GM23338 (cell line): ENCODE measurements at regions not wholly inside any gene's neighbourhood (a gene's known extent, or its start where the extent isn't known, plus 50 kb on each side); places are given as distances from the start of the nearest gene placed in this dataset.

Source experiments
- ATAC-seq: fragments of 200-7000 bp; cut with Tn5 transposase; 3 replicates; pipeline ENCODE4 v1.9.1; 2020
- DNase-seq: peaks from one replicate; pipeline ENCODE4 v3.0.0-alpha.2; 2015; ENCODE audit warnings: low spot score
- H2AFZ ChIP-seq: fragments of 200-600 bp; sonication (generic); 2 replicates; pipeline ENCODE4 v1.8.0; 2016; ENCODE audit warnings: antibody characterized with exemption, mild to moderate bottlenecking, moderate library complexity
- H3F3A ChIP-seq: fragments of 200-600 bp; sonication (generic); replicated peaks from 2 replicates; pipeline ENCODE4 v1.8.0; 2017; ENCODE audit warnings: antibody characterized with exemption, mixed run types, low read depth
- H3K27ac ChIP-seq: fragments of 200-600 bp; sonication (generic); 2 replicates; pipeline ENCODE4 v1.6.1; 2016; ENCODE audit warnings: low read depth
- H3K27me3 ChIP-seq: fragments of 200-600 bp; sonication (generic); 2 replicates; pipeline ENCODE4 v1.8.0; 2016; ENCODE audit warnings: mild to moderate bottlenecking, mixed run types, moderate library complexity; ENCODE audit not compliant: insufficient read depth
- H3K36me3 ChIP-seq: fragments of 200-600 bp; sonication (generic); 2 replicates; pipeline ENCODE4 v1.8.0; 2016; ENCODE audit warnings: mild to moderate bottlenecking; ENCODE audit not compliant: insufficient read depth
- H3K4me1 ChIP-seq: fragments of 200-600 bp; sonication (generic); 2 replicates; pipeline ENCODE4 v1.8.0; 2016; ENCODE audit warnings: mild to moderate bottlenecking, moderate library complexity; ENCODE audit not compliant: insufficient read depth
- H3K4me2 ChIP-seq: fragments of 200-600 bp; sonication (generic); 2 replicates; pipeline ENCODE4 v1.7.1; 2017; ENCODE audit warnings: mixed run types
- H3K4me3 ChIP-seq: fragments of 200-600 bp; sonication (generic); 2 replicates; pipeline ENCODE4 v1.6.1; 2016; ENCODE audit warnings: mixed run types
- H3K79me2 ChIP-seq: fragments of 200-600 bp; sonication (generic); replicated peaks from 2 replicates; pipeline ENCODE4 v1.8.0; 2017; ENCODE audit warnings: mild to moderate bottlenecking; ENCODE audit not compliant: insufficient read depth
- H3K9me2 ChIP-seq: fragments of 200-600 bp; sonication (generic); 2 replicates; pipeline ENCODE4 v1.8.0; 2017; ENCODE audit not compliant: insufficient read depth
- H4K20me1 ChIP-seq: fragments of 200-600 bp; sonication (generic); replicated peaks from 2 replicates; pipeline ENCODE4 v1.8.0; 2017; ENCODE audit warnings: mild to moderate bottlenecking; ENCODE audit not compliant: insufficient read depth
- H3K27ac Mint-ChIP-seq: 2 replicates; pipeline ENCODE4 v1.8.0; 2020; ENCODE audit warnings: inconsistent platforms, mild to moderate bottlenecking, moderate library complexity, mixed read lengths
- H3K27me3 Mint-ChIP-seq: 3 replicates; pipeline ENCODE4 v1.8.0; 2022; ENCODE audit warnings: low read depth, mild to moderate bottlenecking, moderate library complexity, mixed read lengths, inconsistent platforms; ENCODE audit not compliant: insufficient read depth, poor library complexity
- H3K36me3 Mint-ChIP-seq: 3 replicates; pipeline ENCODE4 v1.8.0; 2021; ENCODE audit warnings: low read depth, mild to moderate bottlenecking, inconsistent platforms, moderate library complexity, mixed read lengths
- H3K4me1 Mint-ChIP-seq: 3 replicates; pipeline ENCODE4 v1.8.0; 2020; ENCODE audit warnings: mild to moderate bottlenecking, inconsistent platforms, mixed read lengths
- H3K4me3 Mint-ChIP-seq: 3 replicates; pipeline ENCODE4 v1.8.0; 2021; ENCODE audit warnings: moderate library complexity, mild to moderate bottlenecking, inconsistent platforms, mixed read lengths
- H3K9me3 Mint-ChIP-seq: 3 replicates; pipeline ENCODE4 v1.8.0; 2020; ENCODE audit warnings: moderate library complexity, mild to moderate bottlenecking, inconsistent platforms, mixed read lengths
- CTCF ChIP-seq, 2 experiments: fragments of 200-600 bp in 1 of 2; sonication (generic) in 1 of 2; conservative IDR thresholded peaks; 2 replicates each; pipeline versions ENCODE4 v1.5.1 to v1.6.1; 2016 to 2017; ENCODE audit warnings: antibody characterized with exemption in 2 of 2, low read depth in 2 of 2, mild to moderate bottlenecking in 2 of 2, moderate library complexity in 1 of 2
- ETS1 ChIP-seq: IDR thresholded peaks from 2 replicates; pipeline ENCODE4 v1.6.1; 2016; ENCODE audit warnings: antibody characterized with exemption
- EZH2 ChIP-seq: fragments of 200-600 bp; sonication (generic); IDR thresholded peaks from one replicate; pipeline ENCODE4 v1.8.0; 2017; ENCODE audit warnings: antibody characterized with exemption, mild to moderate bottlenecking, low read depth; ENCODE audit not compliant: unreplicated experiment
- JUNB ChIP-seq: IDR thresholded peaks from one replicate; pipeline ENCODE4 v1.6.1; 2016; ENCODE audit warnings: antibody characterized with exemption; ENCODE audit not compliant: unreplicated experiment
- NANOG ChIP-seq: IDR thresholded peaks from 2 replicates; pipeline ENCODE4 v1.6.1; 2016; ENCODE audit warnings: antibody characterized with exemption, borderline replicate concordance
- POLR2AphosphoS5 ChIP-seq: IDR thresholded peaks from 2 replicates; pipeline ENCODE4 v1.6.1; 2016; ENCODE audit warnings: antibody characterized with exemption, low read depth
- ZNF114 ChIP-seq: fragments of 250-450 bp; sonication (Bioruptor Pico); IDR thresholded peaks from 2 replicates; pipeline ENCODE4 v1.5.0; 2020; ENCODE audit warnings: mild to moderate bottlenecking, moderate library complexity
- ZNF331 ChIP-seq: fragments of 250-450 bp; sonication (Bioruptor Pico); IDR thresholded peaks from 2 replicates; pipeline ENCODE4 v1.5.0; 2020; ENCODE audit warnings: low read depth, mild to moderate bottlenecking, moderate library complexity
- TF ChIP-seq, protein P1 (sequence below): IDR thresholded peaks from one replicate; pipeline ENCODE4 v1.6.1; 2018; ENCODE audit warnings: antibody characterized with exemption; ENCODE audit not compliant: unreplicated experiment

DNA sequence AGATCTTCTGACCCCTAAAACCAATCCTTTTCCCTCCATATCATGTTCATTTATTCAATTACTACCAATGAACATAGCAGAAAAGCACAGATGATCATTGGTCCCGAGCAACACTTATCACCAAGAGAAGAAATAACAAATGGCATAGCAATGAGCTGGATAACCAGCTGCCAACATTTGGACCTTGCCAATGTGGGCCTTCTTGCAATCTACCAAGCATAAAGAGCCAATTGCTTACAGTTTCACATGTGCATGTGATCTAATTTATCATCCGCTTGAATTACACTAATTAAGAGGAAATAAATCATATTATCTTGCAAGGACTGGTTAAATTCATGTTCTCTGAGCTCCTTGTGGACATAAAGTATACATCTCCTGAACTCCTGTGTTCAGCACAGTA is 134.8 kb upstream of the HMGA2 start (continued):
- TF ChIP-seq, protein P1, sequence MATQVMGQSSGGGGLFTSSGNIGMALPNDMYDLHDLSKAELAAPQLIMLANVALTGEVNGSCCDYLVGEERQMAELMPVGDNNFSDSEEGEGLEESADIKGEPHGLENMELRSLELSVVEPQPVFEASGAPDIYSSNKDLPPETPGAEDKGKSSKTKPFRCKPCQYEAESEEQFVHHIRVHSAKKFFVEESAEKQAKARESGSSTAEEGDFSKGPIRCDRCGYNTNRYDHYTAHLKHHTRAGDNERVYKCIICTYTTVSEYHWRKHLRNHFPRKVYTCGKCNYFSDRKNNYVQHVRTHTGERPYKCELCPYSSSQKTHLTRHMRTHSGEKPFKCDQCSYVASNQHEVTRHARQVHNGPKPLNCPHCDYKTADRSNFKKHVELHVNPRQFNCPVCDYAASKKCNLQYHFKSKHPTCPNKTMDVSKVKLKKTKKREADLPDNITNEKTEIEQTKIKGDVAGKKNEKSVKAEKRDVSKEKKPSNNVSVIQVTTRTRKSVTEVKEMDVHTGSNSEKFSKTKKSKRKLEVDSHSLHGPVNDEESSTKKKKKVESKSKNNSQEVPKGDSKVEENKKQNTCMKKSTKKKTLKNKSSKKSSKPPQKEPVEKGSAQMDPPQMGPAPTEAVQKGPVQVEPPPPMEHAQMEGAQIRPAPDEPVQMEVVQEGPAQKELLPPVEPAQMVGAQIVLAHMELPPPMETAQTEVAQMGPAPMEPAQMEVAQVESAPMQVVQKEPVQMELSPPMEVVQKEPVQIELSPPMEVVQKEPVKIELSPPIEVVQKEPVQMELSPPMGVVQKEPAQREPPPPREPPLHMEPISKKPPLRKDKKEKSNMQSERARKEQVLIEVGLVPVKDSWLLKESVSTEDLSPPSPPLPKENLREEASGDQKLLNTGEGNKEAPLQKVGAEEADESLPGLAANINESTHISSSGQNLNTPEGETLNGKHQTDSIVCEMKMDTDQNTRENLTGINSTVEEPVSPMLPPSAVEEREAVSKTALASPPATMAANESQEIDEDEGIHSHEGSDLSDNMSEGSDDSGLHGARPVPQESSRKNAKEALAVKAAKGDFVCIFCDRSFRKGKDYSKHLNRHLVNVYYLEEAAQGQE: no peak
- TF ChIP-seq ZNF114 (CRISPR knock-in tag) (no peak), CTCF (conservative IDR thresholded peaks at IDR 0.05; ENCODE audit: low read depth in 2 of 2) (no peak), EZH2 (no peak), JUNB (no peak), ZNF331 (CRISPR knock-in tag) (no peak), ETS1 (no peak), NANOG (no peak), POLR2AphosphoS5 (no peak)

- DNase-seq (no peak), ATAC-seq (no peak)
- Histone ChIP-seq H3K27me3 (no peaks in the 10 kb centered on the region), H3K4me3 (no peak overlapping the region), H3K4me2 (no peak overlapping the region), H3F3A (no peaks in the 10 kb centered on the region), H2AFZ (no peak overlapping the region), H3K79me2 (no peaks in the 10 kb centered on the region), H3K27ac (no peak overlapping the region), H3K36me3 (no peaks in the 10 kb centered on the region), H3K9me2 (no peaks in the 10 kb centered on the region), H4K20me1 (no peaks in the 10 kb centered on the region), H3K4me1 (peaks cover 8% of the 10 kb centered on the region)
- H3K27me3 Mint-ChIP-seq: peaks cover 2% of the 10 kb centered on the region
- no peaks in the 10 kb centered on the region for H3K36me3 Mint-ChIP-seq
- H3K27ac Mint-ChIP-seq: no peak overlapping the region
- H3K4me3 Mint-ChIP-seq: no peak overlapping the region
- TF ChIP-seq JUNB (no peak), NANOG (no peak), CTCF (conservative IDR thresholded peaks at IDR 0.05; ENCODE audit: low read depth in 2 of 2) (no peak), ZNF114 (CRISPR knock-in tag) (no peak)
- TF ChIP-seq, protein P1: no peak
- H3K4me1 Mint-ChIP-seq: peaks cover 4% of the 10 kb centered on the region; the same call in 2 of the 3 replicates
- no peaks in the 10 kb centered on the region; the same call in 2 of the 3 replicates for H3K9me3 Mint-ChIP-seq
Observed at GRCh38 chr12:65690477-65690876, 133.8 kb upstream of the HMGA2 start.
